Body of pancreas (tissue), 4 donors: ENCODE measurements at regions not wholly inside any gene's neighbourhood (a gene's known extent, or its start where the extent isn't known, plus 50 kb on each side); places are given as distances from the start of the nearest gene placed in this dataset.
"Not testable (repeated sequence)": the region's sequence is repeated elsewhere in the genome, so short reads cannot be mapped to it uniquely, and the experiment has no call there.

ENCODE experiments used
- ATAC-seq: fragments of 150-250 bp; one replicate; pipeline ENCODE4 v1.9.1; 2016
- DNase-seq, 4 donors: peaks; one replicate each; pipeline ENCODE4 v3.0.0-alpha.2; 2019
- H3K27ac ChIP-seq, 4 donors: fragments of 200-600 bp; sonication (generic); 1 replicate in 3 of 4; 2 replicates in 1 of 4; pipeline versions ENCODE4 v1.5.1 to v1.6.1; 2016 to 2019; ENCODE audit warnings: mild to moderate bottlenecking in 1 of 4, mixed read lengths in 1 of 4, moderate library complexity in 1 of 4
- H3K27me3 ChIP-seq, 2 donors: fragments of 200-600 bp; sonication (generic); one replicate each; pipeline ENCODE4 v1.6.0; 2016; ENCODE audit warnings: mild to moderate bottlenecking in 1 of 2
- H3K36me3 ChIP-seq, 2 donors: fragments of 200-600 bp; sonication (generic); replicated peaks in 1 of 2; 2 replicates each; pipeline ENCODE4 v1.5.1; 2016; ENCODE audit warnings: low read depth in 2 of 2; ENCODE audit not compliant: insufficient read depth in 1 of 2
- H3K4me1 ChIP-seq: fragments of 200-600 bp; sonication (generic); one replicate; pipeline ENCODE4 v1.6.0; 2016
- H3K4me3 ChIP-seq, 2 donors: fragments of 200-600 bp; sonication (generic); 1 replicate in 1 of 2; 2 replicates in 1 of 2; pipeline ENCODE4 v1.5.1; 2016 to 2019
- H3K9me3 ChIP-seq, 3 donors: fragments of 200-600 bp; sonication (generic); 1 replicate in 2 of 3; 2 replicates in 1 of 3; pipeline ENCODE4 v1.5.1; 2016
- CTCF ChIP-seq, 7 experiments: fragments of 450-650 bp in 4 of 7; fragments of 200-600 bp in 3 of 7; sonication (generic) in 3 of 7; IDR thresholded peaks; one replicate each; pipeline ENCODE4 v1.5.1; 2016 to 2019; ENCODE audit warnings: antibody characterized with exemption in 7 of 7
- POLR2A ChIP-seq, 3 donors: fragments of 450-650 bp; IDR thresholded peaks; one replicate each; pipeline ENCODE4 v1.6.1; 2016; ENCODE audit warnings: antibody characterized with exemption in 3 of 3, mild to moderate bottlenecking in 2 of 3
- WGBS, 2 donors: methylation state at CpG; one replicate each; pipeline ENCODE4 v1.1.5; 2017; 5-methylcytosine and 5-hydroxymethylcytosine counted together
- intact Hi-C: fragments of 100-400 bp; cut with DNase I; formaldehyde crosslinking; loops from one replicate; pipeline ENCODE4 v1.15.1; 2023

GRCh38 chr11:98732947-98733346 is 287.8 kb upstream of the CNTN5 start:
- no peak for ATAC-seq
- no peak overlapping the region for H3K4me3 ChIP-seq
- no peaks in the 10 kb centered on the region for H3K36me3 ChIP-seq
- H3K27ac ChIP-seq = no peak overlapping the region
- no peak for DNase-seq
- no peaks in the 10 kb centered on the region for H3K4me1 ChIP-seq
- no peak for TF ChIP-seq POLR2A (IDR thresholded peaks at IDR 0.05)
- TF ChIP-seq CTCF (IDR thresholded peaks at IDR 0.05) = no peak
- intact Hi-C loops = no loop called here
- no peaks in the 10 kb centered on the region for H3K9me3 ChIP-seq
- whole genome bisulfite sequencing, 2 donors = 40 to 56% methylated on average over 1 of the region's 1 CpG
- no peaks in the 10 kb centered on the region for H3K27me3 ChIP-seq

- H3K4me1 ChIP-seq, ATAC-seq, H3K4me3 ChIP-seq, H3K36me3 ChIP-seq, H3K27me3 ChIP-seq, H3K27ac ChIP-seq, DNase-seq, H3K9me3 ChIP-seq, intact Hi-C loops: not testable (repeated sequence)
- WGBS, 2 donors = 40 to 50% methylated on average over 5 of the region's 5 CpGs
These were observed 287.4 kb upstream of the CNTN5 start for GRCh38 chr11:98733378-98733777.

GRCh38 chr11:98734686-98735085 is 286.1 kb upstream of the CNTN5 start:
- no peak for TF ChIP-seq POLR2A (IDR thresholded peaks at IDR 0.05)
- no peak for TF ChIP-seq CTCF (IDR thresholded peaks at IDR 0.05)
- Histone ChIP-seq H3K4me1 (no peaks in the 10 kb centered on the region), H3K36me3 (no peaks in the 10 kb centered on the region), H3K27me3 (no peaks in the 10 kb centered on the region), H3K9me3 (no peaks in the 10 kb centered on the region), H3K4me3 (no peak overlapping the region), H3K27ac (no peak overlapping the region)
- ATAC-seq (no peak), DNase-seq (no peak)
- intact Hi-C loops = no loop called here

GRCh38 chr11:98736833-98737232 is 283.9 kb upstream of the CNTN5 start:
- no peaks in the 10 kb centered on the region for H3K9me3 ChIP-seq
- intact Hi-C loops = no loop called here
- no peaks in the 10 kb centered on the region for H3K4me1 ChIP-seq
- ATAC-seq (no peak), DNase-seq (no peak)
- WGBS, 2 donors = 60 to 64% methylated on average over 7 of the region's 7 CpGs
- H3K27me3 ChIP-seq = no peaks in the 10 kb centered on the region
- H3K4me3 ChIP-seq = no peak overlapping the region
- TF ChIP-seq POLR2A (IDR thresholded peaks at IDR 0.05) (no peak), CTCF (IDR thresholded peaks at IDR 0.05) (no peak)
- no peaks in the 10 kb centered on the region for H3K36me3 ChIP-seq
- no peak overlapping the region for H3K27ac ChIP-seq

- no peak for ATAC-seq
These were observed 280.4 kb upstream of the CNTN5 start for GRCh38 chr11:98740321-98740720.

GRCh38 chr11:98763446-98763845 is 257.3 kb upstream of the CNTN5 start:
- H3K4me3 ChIP-seq, H3K9me3 ChIP-seq, H3K27ac ChIP-seq, intact Hi-C loops, H3K27me3 ChIP-seq, DNase-seq, H3K4me1 ChIP-seq, H3K36me3 ChIP-seq, ATAC-seq: not testable (repeated sequence)
- 91 to 95% methylated on average over 4 to 19 of the region's 21 CpGs for WGBS, 2 donors

More at GRCh38 chr11:98740321-98740720, 280.4 kb upstream of the CNTN5 start:
- H3K9me3 ChIP-seq = no peaks in the 10 kb centered on the region
- H3K27ac ChIP-seq = no peak overlapping the region
- no peaks in the 10 kb centered on the region for H3K4me1 ChIP-seq
- H3K27me3 ChIP-seq = no peaks in the 10 kb centered on the region
- no peak overlapping the region for H3K4me3 ChIP-seq
- DNase-seq = no peak
- H3K36me3 ChIP-seq = no peaks in the 10 kb centered on the region
- TF ChIP-seq CTCF (IDR thresholded peaks at IDR 0.05) (no peak), POLR2A (IDR thresholded peaks at IDR 0.05) (no peak)
- intact Hi-C loops = no loop called here
